GM12872 (cell line): ENCODE measurements at regions not wholly inside any gene's neighbourhood (a gene's known extent, or its start where the extent isn't known, plus 50 kb on each side); places are given as distances from the start of the nearest gene placed in this dataset.

Experiments
- TF ChIP-seq, protein P1 (sequence below): IDR thresholded peaks from 3 replicates; pipeline ENCODE4 v1.5.1; 2011; ENCODE audit warnings: low read depth, mild to moderate bottlenecking, low read length, moderate library complexity; ENCODE audit not compliant: insufficient read depth

DNA sequence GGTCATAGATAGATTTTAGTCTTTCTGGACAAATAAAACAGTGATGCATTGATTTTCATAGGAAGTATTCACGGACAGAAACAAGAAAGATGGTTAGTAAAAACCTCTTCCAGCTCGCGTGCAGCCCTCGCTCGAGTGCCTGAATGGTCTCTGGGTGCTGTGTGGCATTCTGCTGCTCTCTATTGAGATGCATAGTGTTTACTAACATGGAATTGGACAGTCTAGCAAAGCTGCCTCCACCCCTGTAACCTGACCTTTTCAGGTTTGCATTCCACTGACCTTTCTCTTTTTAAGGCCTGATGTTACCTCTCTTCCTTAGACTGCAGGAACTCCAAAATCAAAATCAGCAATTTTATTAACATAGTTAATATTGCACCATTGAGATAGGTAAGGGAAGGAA lies 643.4 kb downstream of the JRKL start:
- TF ChIP-seq, protein P1, sequence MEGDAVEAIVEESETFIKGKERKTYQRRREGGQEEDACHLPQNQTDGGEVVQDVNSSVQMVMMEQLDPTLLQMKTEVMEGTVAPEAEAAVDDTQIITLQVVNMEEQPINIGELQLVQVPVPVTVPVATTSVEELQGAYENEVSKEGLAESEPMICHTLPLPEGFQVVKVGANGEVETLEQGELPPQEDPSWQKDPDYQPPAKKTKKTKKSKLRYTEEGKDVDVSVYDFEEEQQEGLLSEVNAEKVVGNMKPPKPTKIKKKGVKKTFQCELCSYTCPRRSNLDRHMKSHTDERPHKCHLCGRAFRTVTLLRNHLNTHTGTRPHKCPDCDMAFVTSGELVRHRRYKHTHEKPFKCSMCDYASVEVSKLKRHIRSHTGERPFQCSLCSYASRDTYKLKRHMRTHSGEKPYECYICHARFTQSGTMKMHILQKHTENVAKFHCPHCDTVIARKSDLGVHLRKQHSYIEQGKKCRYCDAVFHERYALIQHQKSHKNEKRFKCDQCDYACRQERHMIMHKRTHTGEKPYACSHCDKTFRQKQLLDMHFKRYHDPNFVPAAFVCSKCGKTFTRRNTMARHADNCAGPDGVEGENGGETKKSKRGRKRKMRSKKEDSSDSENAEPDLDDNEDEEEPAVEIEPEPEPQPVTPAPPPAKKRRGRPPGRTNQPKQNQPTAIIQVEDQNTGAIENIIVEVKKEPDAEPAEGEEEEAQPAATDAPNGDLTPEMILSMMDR, result no peak

DNA sequence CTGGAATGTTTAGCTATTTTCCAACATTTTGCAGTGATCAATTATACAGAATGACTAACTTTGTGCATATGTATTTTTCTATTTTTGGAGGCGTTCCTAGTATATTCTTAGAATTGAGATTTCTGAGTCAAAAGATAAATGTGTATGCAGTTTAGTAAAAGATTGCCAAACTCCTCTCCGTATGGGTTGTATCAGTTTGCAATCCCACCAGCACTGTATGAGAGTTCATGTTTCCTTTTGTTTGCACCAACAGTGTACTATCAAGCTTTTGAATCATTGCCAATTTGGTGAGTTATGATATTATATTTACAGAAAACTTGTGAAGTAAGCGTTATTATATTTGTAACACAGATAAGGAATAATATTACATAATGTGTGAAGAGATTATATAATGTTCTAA lies 658.7 kb downstream of the JRKL start:
- TF ChIP-seq, protein P1, result no peak

DNA sequence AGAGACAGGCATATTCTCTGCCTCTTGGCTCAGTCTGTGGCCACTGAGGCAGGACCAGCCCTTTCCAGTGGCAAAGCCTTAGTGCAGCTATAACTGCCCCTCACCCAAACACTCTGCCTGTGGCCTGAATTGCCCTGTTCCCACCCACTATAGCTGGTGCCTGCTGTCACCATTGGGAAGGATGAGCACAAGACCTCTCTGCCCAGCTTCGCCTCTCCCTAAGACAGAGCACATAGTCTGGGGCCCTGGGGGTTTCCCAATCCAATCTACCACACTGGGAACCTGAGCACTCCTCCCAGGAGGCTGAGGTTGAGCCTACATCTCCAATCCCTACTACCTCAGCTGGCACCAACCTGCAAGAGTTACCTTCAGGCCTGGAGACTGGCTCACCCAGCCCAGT lies 670.4 kb downstream of the JRKL start:
- TF ChIP-seq, protein P1, result no peak

DNA sequence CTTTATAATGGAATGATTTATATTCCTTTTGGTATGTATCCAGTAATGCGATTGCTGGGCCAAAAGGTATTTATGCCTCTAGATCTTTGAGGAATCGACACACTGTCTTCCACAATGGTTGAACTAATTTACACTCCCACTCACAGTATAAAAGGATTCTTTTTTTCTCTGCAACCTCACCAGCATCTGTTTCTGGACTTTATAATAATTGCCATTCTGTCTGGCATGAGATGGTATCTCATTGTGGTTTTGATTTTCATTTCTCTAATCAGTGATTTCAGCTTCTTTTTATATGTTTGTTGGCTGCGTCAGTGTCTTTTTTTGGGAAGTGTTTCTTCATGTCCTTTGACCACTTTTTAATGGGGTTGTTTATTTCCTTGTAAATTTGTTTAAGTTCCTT lies 679.3 kb downstream of the JRKL start:
- TF ChIP-seq, protein P1, result no peak

DNA sequence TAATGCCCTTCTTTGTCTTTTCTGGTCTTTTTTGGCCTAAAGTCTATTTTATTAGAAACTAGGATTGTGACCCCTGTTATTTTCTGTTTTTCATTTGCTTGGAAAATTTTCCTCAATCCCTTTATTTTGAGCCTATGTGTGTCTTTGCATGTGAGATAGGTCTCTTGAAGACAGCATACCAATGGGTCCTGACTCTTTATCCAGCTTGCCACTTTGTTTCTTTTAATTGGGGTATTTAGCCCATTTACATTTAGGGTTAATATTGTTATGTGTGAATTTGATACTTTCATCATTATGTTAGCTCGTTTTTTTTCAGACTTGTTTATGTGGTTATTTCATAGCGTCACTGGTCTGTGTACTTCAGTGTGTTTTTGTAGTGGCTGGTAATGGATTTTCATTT lies 682.6 kb downstream of the JRKL start:
- TF ChIP-seq, protein P1, result no peak

DNA sequence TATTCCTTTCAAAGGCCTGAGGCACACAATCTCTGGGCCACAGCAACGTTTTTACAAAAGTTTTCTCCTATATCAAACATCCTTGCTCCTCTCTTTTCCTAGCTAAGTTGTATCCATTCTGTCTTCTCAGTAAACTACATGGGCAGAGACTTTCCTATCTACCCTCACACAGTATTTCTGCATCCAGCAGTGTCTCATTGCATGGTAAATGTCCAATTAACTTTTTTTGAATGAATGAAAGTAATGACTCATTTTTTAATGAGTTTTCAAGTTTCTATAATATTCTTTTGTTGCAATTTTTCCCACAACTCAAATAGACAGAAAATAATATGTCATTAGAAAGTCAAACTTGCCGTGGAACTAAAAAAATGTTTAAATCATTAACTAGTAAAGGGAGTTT lies 688.6 kb downstream of the JRKL start:
- TF ChIP-seq, protein P1, result no peak

DNA sequence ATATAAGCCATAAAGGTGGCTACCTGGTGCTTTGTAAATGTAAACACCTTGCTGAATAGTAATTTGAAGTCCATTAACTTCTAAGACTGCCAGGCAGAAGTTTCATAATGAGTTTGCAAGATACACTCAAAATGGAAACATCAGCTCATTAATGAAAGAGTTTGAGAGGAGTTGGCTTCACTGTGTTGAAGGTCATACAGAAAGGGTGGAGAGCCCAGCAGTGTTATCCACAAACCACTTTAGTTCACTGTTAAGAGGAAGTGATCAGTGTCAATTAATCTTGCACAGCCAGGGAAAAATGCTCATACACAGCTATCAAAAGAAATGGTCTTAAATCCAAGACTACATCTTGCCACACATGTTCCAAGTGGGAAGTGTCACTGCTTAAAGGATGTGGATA lies 689.4 kb downstream of the JRKL start:
- TF ChIP-seq, protein P1, result no peak

DNA sequence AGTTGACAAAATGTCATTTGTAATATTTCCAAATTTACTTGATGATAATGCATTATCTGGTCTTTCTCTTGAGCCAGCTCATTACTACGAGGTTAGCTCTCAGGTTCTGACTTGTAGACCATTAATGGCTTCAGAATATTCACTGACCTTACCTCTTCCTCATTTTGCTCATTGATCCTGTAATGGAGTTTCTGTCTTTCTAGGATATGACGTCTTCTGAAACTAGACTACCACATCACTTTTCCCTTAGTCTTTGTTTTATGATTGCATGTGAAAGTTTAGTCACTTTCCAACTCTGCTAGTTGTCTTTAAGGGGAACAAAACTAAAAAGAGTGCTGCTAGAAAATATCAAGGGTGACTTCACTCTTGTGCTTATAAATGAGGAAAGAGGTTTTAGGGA lies 697.6 kb downstream of the JRKL start:
- TF ChIP-seq, protein P1, result no peak
